Neutrophil (primary cell): ENCODE measurements at regions not wholly inside any gene's neighbourhood (a gene's known extent, or its start where the extent isn't known, plus 50 kb on each side); places are given as distances from the start of the nearest gene placed in this dataset.

Source experiments
- H3K27ac ChIP-seq: fragments of 200-600 bp; sonication (generic); 2 replicates; pipeline ENCODE4 v1.5.1; 2016; ENCODE audit warnings: mild to moderate bottlenecking, moderate library complexity
- H3K27me3 ChIP-seq: fragments of 200-600 bp; sonication (generic); 2 replicates; pipeline ENCODE4 v1.6.0; 2016; ENCODE audit warnings: mild to moderate bottlenecking
- H3K36me3 ChIP-seq: fragments of 200-600 bp; sonication (generic); 2 replicates; pipeline ENCODE4 v1.5.1; 2017
- H3K4me1 ChIP-seq, 2 experiments: fragments of 200-600 bp in 1 of 2; sonication (generic) in 1 of 2; 1 replicate in 1 of 2; 2 replicates in 1 of 2; pipeline versions ENCODE4 v1.5.1 to v1.6.1; 2013 to 2016; ENCODE audit warnings: low read depth in 1 of 2, low read length in 1 of 2, mild to moderate bottlenecking in 1 of 2, moderate library complexity in 1 of 2; ENCODE audit not compliant: control insufficient read depth in 1 of 2, insufficient read depth in 1 of 2
- H3K4me3 ChIP-seq, 2 experiments: fragments of 200-600 bp in 1 of 2; sonication (generic) in 1 of 2; 1 replicate in 1 of 2; 2 replicates in 1 of 2; pipeline ENCODE4 v1.5.1; 2013 to 2016; ENCODE audit warnings: low read depth in 1 of 2, low read length in 1 of 2, mild to moderate bottlenecking in 1 of 2, moderate library complexity in 1 of 2
- H3K9me3 ChIP-seq: fragments of 200-600 bp; sonication (generic); 2 replicates; pipeline ENCODE4 v1.5.1; 2016
- CTCF ChIP-seq: fragments of 200-600 bp; sonication (generic); IDR thresholded peaks from 2 replicates; pipeline ENCODE4 v1.5.1; 2016; ENCODE audit warnings: antibody characterized with exemption

- H3K27me3 ChIP-seq = no peaks in the 10 kb centered on the region
These were observed 89.0 kb upstream of the HK2 start for GRCh38 chr2:74744731-74745515.

GRCh38 chr2:74745766-74746165 is 88.2 kb upstream of the HK2 start:
- Histone ChIP-seq H3K9me3 (no peaks in the 10 kb centered on the region), H3K36me3 (no peaks in the 10 kb centered on the region), H3K27ac (no peak overlapping the region), H3K27me3 (no peaks in the 10 kb centered on the region), H3K4me3 (no peak overlapping the region), H3K4me1 (no peaks in the 10 kb centered on the region)
- TF ChIP-seq CTCF = no peak

More at GRCh38 chr2:74744731-74745515, 89.0 kb upstream of the HK2 start:
- Histone ChIP-seq H3K4me1 (no peaks in the 10 kb centered on the region), H3K4me3 (no peak overlapping the region), H3K27ac (no peak overlapping the region), H3K9me3 (no peaks in the 10 kb centered on the region), H3K36me3 (no peaks in the 10 kb centered on the region)
- no peak for TF ChIP-seq CTCF

GRCh38 chr2:74746480-74746879 is 87.4 kb upstream of the HK2 start:
- H3K27me3 ChIP-seq = no peaks in the 10 kb centered on the region
- H3K9me3 ChIP-seq = no peaks in the 10 kb centered on the region
- H3K27ac ChIP-seq = no peak overlapping the region
- no peak for TF ChIP-seq CTCF
- H3K4me1 ChIP-seq = no peaks in the 10 kb centered on the region
- H3K4me3 ChIP-seq = no peak overlapping the region
- H3K36me3 ChIP-seq = no peaks in the 10 kb centered on the region

GRCh38 chr2:74747411-74748080 is 86.4 kb upstream of the HK2 start:
- no peak overlapping the region for H3K27ac ChIP-seq
- no peaks in the 10 kb centered on the region for H3K9me3 ChIP-seq
- no peaks in the 10 kb centered on the region for H3K36me3 ChIP-seq
- no peak for TF ChIP-seq CTCF
- no peak overlapping the region for H3K4me3 ChIP-seq
- H3K4me1 ChIP-seq = no peaks in the 10 kb centered on the region
- no peaks in the 10 kb centered on the region for H3K27me3 ChIP-seq

- Histone ChIP-seq H3K4me1 (no peaks in the 10 kb centered on the region), H3K36me3 (no peaks in the 10 kb centered on the region), H3K4me3 (no peak overlapping the region), H3K27me3 (no peaks in the 10 kb centered on the region), H3K9me3 (no peaks in the 10 kb centered on the region), H3K27ac (no peak overlapping the region)
- no peak for TF ChIP-seq CTCF
These were observed 85.3 kb upstream of the HK2 start for GRCh38 chr2:74748665-74749064.
